Calu3 (cell line): ENCODE measurements at regions not wholly inside any gene's neighbourhood (a gene's known extent, or its start where the extent isn't known, plus 50 kb on each side); places are given as distances from the start of the nearest gene placed in this dataset.

ENCODE experiments used
- BruUV-seq: library from RNA; stranded (reverse); fragments of 400-500 nt; replicated peaks from 2 replicates; lab custom pipeline; 2021; lab: Mats Ljungman, UMichigan
- CTCF ChIA-PET: fragments of 300-600 bp; sonication (Branson Sonifier 250); formaldehyde crosslinking; loops from one replicate; lab custom pipeline; 2022; ENCODE audit warnings: antibody characterized with exemption; lab: Charles Lee
- DNase-seq: peaks from one replicate; pipeline ENCODE4 v3.0.0; 2022
- H3K27ac Mint-ChIP-seq: one replicate; pipeline ENCODE4 v1.8.0; 2022; ENCODE audit warnings: mixed read lengths; ENCODE audit not compliant: unreplicated experiment
- H3K27me3 Mint-ChIP-seq: one replicate; pipeline ENCODE4 v1.8.0; 2022; ENCODE audit warnings: mixed read lengths; ENCODE audit not compliant: unreplicated experiment
- H3K36me3 Mint-ChIP-seq: one replicate; pipeline ENCODE4 v1.8.0; 2022; ENCODE audit warnings: mild to moderate bottlenecking, moderate library complexity, mixed read lengths; ENCODE audit not compliant: insufficient read depth, unreplicated experiment
- H3K4me1 Mint-ChIP-seq: one replicate; pipeline ENCODE4 v1.8.0; 2022; ENCODE audit warnings: mild to moderate bottlenecking, low read depth, mixed read lengths; ENCODE audit not compliant: unreplicated experiment
- H3K4me3 Mint-ChIP-seq: one replicate; pipeline ENCODE4 v1.8.0; 2022; ENCODE audit warnings: mild to moderate bottlenecking, low read depth, moderate library complexity, mixed read lengths; ENCODE audit not compliant: unreplicated experiment
- H3K9me3 Mint-ChIP-seq: one replicate; pipeline ENCODE4 v1.8.0; 2022; ENCODE audit warnings: low read depth, mixed read lengths; ENCODE audit not compliant: unreplicated experiment
- CTCF ChIP-seq: fragments of 200-600 bp; IDR thresholded peaks from one replicate; pipeline ENCODE4 v1.8.0; 2022; ENCODE audit warnings: antibody characterized with exemption; ENCODE audit not compliant: unreplicated experiment
- intact Hi-C: fragments of 100-400 bp; cut with micrococcal nuclease; formaldehyde crosslinking; loops from one replicate; pipeline ENCODE4 v1.10.0; 2022; ENCODE audit not compliant: unreplicated experiment

- intact Hi-C loops: no loop called here
- Mint-ChIP-seq H3K36me3 (no peaks in the 10 kb centered on the region), H3K27ac (no peak overlapping the region), H3K4me1 (no peaks in the 10 kb centered on the region), H3K27me3 (no peaks in the 10 kb centered on the region), H3K4me3 (no peak overlapping the region), H3K9me3 (peaks cover 5% of the 10 kb centered on the region)
- CTCF ChIA-PET: no interaction called here
- TF ChIP-seq CTCF: no peak
- no TSS peak for BruUV-seq
- DNase-seq: no peak
Observed at GRCh38 chr7:68537051-68537773, 1061.1 kb upstream of the AUTS2 start.

GRCh38 chr7:68537774-68538071 is 1060.6 kb upstream of the AUTS2 start:
- no peaks in the 10 kb centered on the region for H3K27me3 Mint-ChIP-seq
- no peak for TF ChIP-seq CTCF
- BruUV-seq: no TSS peak
- DNase-seq: no peak
- no peaks in the 10 kb centered on the region for H3K4me1 Mint-ChIP-seq
- CTCF ChIA-PET: no interaction called here
- H3K4me3 Mint-ChIP-seq: no peak overlapping the region
- H3K27ac Mint-ChIP-seq: no peak overlapping the region
- no peaks in the 10 kb centered on the region for H3K36me3 Mint-ChIP-seq
- intact Hi-C loops: no loop called here
- H3K9me3 Mint-ChIP-seq: peaks cover 6% of the 10 kb centered on the region

- H3K36me3 Mint-ChIP-seq: no peaks in the 10 kb centered on the region
- no peak overlapping the region for H3K27ac Mint-ChIP-seq
- TF ChIP-seq CTCF: no peak
- no peak overlapping the region for H3K4me3 Mint-ChIP-seq
- CTCF ChIA-PET: no interaction called here
- no TSS peak for BruUV-seq
- H3K9me3 Mint-ChIP-seq: peaks cover 10% of the 10 kb centered on the region
- no peak for DNase-seq
- no peaks in the 10 kb centered on the region for H3K27me3 Mint-ChIP-seq
- intact Hi-C loops: no loop called here
- H3K4me1 Mint-ChIP-seq: no peaks in the 10 kb centered on the region
Observed at GRCh38 chr7:68542831-68543230, 1055.4 kb upstream of the AUTS2 start.

- H3K27ac Mint-ChIP-seq: no peak overlapping the region
- H3K27me3 Mint-ChIP-seq: no peaks in the 10 kb centered on the region
- BruUV-seq: no TSS peak
- no peaks in the 10 kb centered on the region for H3K36me3 Mint-ChIP-seq
- no peak for DNase-seq
- no peak overlapping the region for H3K4me3 Mint-ChIP-seq
- H3K9me3 Mint-ChIP-seq: peaks cover 6% of the 10 kb centered on the region
- CTCF ChIA-PET: no interaction called here
- intact Hi-C loops: no loop called here
- no peaks in the 10 kb centered on the region for H3K4me1 Mint-ChIP-seq
- no peak for TF ChIP-seq CTCF
Observed at GRCh38 chr7:68544851-68545250, 1053.4 kb upstream of the AUTS2 start.
